ENCODE measurements at regions not wholly inside any gene's neighbourhood (a gene's known extent, or its start where the extent isn't known, plus 50 kb on each side); places are given as distances from the start of the nearest gene placed in this dataset.

DNA sequence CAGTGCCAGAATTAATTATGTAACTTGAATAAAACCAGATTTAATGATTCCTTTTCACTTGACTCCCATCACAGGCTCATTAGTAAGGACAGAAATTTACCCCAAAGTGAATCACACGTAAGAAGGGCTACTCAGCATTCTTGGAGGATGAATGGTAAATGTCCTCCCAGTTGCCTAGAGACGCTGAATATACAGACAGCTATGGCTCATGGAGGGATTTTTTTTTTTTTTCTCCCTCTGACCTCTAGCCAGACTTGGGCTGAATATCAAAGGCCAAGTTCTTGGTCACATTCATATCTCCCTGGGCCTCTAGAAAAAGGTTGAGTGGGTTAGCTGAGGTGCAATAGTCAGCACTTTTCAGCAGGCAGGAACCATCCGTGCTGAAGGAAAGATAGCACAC is 77.5 kb downstream of the PHLDA1 start (continued):
- TF ChIP-seq, protein P1, sequence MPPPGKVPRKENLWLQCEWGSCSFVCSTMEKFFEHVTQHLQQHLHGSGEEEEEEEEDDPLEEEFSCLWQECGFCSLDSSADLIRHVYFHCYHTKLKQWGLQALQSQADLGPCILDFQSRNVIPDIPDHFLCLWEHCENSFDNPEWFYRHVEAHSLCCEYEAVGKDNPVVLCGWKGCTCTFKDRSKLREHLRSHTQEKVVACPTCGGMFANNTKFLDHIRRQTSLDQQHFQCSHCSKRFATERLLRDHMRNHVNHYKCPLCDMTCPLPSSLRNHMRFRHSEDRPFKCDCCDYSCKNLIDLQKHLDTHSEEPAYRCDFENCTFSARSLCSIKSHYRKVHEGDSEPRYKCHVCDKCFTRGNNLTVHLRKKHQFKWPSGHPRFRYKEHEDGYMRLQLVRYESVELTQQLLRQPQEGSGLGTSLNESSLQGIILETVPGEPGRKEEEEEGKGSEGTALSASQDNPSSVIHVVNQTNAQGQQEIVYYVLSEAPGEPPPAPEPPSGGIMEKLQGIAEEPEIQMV (CRISPR knock-in tag; IDR thresholded peaks at IDR 0.05; ENCODE audit: low read depth) = no peak

DNA sequence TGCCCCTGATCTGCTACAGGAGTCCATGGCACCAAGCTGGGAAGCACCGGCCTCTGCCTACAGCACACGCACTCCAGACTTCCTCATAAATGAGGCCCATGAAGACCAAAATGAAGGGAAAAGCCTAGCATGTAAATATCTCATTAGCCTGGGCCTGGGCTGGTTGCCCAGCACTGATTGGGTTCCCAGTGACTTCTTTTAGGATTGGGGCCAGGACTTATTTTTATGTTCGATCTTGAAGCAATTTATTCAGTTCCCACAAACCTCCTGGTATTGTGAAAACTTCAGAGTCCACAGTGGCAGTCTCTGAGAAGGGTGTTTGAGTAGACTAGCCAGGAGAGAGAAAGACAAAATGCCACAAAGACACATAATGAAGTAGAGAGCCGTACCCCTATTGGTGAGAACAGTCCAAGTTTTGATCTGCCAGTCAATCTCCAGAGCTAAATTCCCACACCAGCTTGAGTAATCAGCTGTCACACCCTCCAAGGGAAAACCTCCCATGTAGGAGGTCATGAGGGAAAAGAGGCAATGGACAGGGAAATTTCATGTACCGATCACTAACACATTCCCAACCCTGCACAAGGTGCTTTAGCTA is 78.2 kb downstream of the PHLDA1 start:
- CTCF ChIA-PET (ENCODE audit: low intra/inter-chr PET ratio, low total read pairs) = no interaction called here
- H3K4me3 ChIP-seq (replicated peaks in 1 of 3; ENCODE audit: insufficient read depth in 1 of 3, low read depth in 2 of 3, low read length in 3 of 3) = no peak overlapping the region
- FAIRE-seq (no peak), DNase-seq (ENCODE audit: low spot score) (no peak), ATAC-seq (peak; percentile 27; the same call in 2 of the 3 replicates)
- no peaks in the 10 kb centered on the region for H3K27me3 ChIP-seq (ENCODE audit: control insufficient read depth in 1 of 2, insufficient read depth in 2 of 2, low read length in 2 of 2)
- no peaks in the 10 kb centered on the region for H3K36me3 ChIP-seq (replicated peaks in 1 of 2; ENCODE audit: control insufficient read depth in 1 of 2, insufficient read depth in 2 of 2, low read length in 2 of 2)
- intact Hi-C loops (cut with micrococcal nuclease; ENCODE audit: unreplicated experiment) (no loop called here), in situ Hi-C loops (cut with HindIII; ENCODE audit: extremely low pct_ligation_motif_present, low pct_unique_long_range_greater_than_20kb) (no loop called here)
- POLR2A ChIA-PET = interaction anchor here (0.7 to 1.1 kb wide), 3 partner anchors 8 to 37 kb away, joined by 4 to 5 read pairs (median 4); no protein-coding TSS in a partner anchor
- no peaks in the 10 kb centered on the region for H4K20me1 ChIP-seq (ENCODE audit: insufficient read depth, low read length)
- no peaks in the 10 kb centered on the region for H3K79me2 ChIP-seq (ENCODE audit: insufficient read depth, low read length)
- H3K9ac ChIP-seq (ENCODE audit: insufficient read depth, low read depth, low read length) = no peak overlapping the region
- H3K9me3 ChIP-seq (ENCODE audit: low read length) = no peaks in the 10 kb centered on the region
- no peak for TF ChIP-seq KLF9 (CRISPR knock-in tag; IDR thresholded peaks at IDR 0.05; ENCODE audit: low read depth)
- no peak for TF ChIP-seq ZNF776 (CRISPR knock-in tag; IDR thresholded peaks at IDR 0.05)
- no peak for TF ChIP-seq DMAP1 (CRISPR knock-in tag; IDR thresholded peaks at IDR 0.05)
- TF ChIP-seq ZNF317 (CRISPR knock-in tag; IDR thresholded peaks at IDR 0.05) = peak; percentile 83
- TF ChIP-seq, protein P2, sequence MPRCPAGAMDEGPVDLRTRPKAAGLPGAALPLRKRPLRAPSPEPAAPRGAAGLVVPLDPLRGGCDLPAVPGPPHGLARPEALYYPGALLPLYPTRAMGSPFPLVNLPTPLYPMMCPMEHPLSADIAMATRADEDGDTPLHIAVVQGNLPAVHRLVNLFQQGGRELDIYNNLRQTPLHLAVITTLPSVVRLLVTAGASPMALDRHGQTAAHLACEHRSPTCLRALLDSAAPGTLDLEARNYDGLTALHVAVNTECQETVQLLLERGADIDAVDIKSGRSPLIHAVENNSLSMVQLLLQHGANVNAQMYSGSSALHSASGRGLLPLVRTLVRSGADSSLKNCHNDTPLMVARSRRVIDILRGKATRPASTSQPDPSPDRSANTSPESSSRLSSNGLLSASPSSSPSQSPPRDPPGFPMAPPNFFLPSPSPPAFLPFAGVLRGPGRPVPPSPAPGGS (CRISPR knock-in tag; IDR thresholded peaks at IDR 0.05) = no peak
- TF ChIP-seq KAT8 (CRISPR knock-in tag; IDR thresholded peaks at IDR 0.05) = 0 out of 2 replicates have a peak, but pooled peaks have one; percentile 19
- TF ChIP-seq, protein P3, sequence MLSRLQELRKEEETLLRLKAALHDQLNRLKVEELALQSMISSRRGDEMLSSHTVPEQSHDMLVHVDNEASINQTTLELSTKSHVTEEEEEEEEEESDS (CRISPR knock-in tag; IDR thresholded peaks at IDR 0.05; ENCODE audit: borderline replicate concordance) = no peak
- TF ChIP-seq TEAD3 (CRISPR knock-in tag; optimal IDR thresholded peaks at IDR 0.05; ENCODE audit: borderline replicate concordance) = peak; percentile 5
- 94% methylated on average over 5 of the region's 5 CpGs for WGBS (ENCODE audit: low lambda C conversion rate)
- no TSS peak for BruUV-seq (replicated peaks)
- H2AFZ ChIP-seq (ENCODE audit: low read length) = no peak overlapping the region
- peak overlapping the region; percentile 45 for H3K27ac ChIP-seq (ENCODE audit: extremely low read length, insufficient read depth, low read length)
- H3K4me1 ChIP-seq (ENCODE audit: insufficient read depth, low read length) = peaks cover 63% of the 10 kb centered on the region
- no peak overlapping the region for H3K4me2 ChIP-seq (ENCODE audit: low read depth, low read length)
